ENCODE measurements at regions not wholly inside any gene's neighbourhood (a gene's known extent, or its start where the extent isn't known, plus 50 kb on each side); places are given as distances from the start of the nearest gene placed in this dataset.

DNA sequence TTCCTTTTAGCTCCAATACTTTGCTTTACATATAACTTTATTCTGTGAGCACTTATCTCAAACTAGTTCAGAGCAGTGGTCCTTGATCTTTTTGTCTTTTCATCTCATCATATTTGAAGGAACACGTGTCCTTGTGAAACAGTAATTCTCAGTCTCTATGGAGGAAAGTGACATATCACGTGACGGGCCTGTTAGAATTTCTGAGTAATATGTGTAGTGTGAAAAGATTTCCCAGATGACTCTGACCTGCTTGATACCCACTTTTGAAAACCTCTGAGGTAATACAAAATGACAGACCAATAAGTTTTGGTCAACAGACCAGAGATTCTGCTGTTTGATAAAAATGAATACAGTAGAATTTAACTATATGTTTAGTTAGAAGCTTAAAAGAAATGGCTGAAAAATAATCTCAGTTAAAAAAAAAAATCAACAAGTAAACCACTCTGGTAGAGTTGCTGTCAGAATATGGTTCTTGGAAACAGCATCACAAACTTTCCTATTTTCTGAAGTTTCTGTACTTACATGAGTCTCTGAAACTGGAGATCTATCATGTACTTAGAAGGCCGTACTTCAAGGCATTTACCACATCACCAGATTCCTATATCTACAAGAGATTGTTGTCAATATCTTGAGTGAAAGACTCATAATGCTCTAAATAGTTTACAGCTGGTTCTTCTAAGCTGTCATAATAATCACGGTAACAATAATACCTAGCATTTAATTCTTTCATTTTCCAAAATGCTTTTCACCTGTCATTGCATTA lies 590.2 kb upstream of the TBL1XR1 start:
- Histone ChIP-seq H4K20me1 (ENCODE audit: insufficient read depth, low read length) (no peaks in the 10 kb centered on the region), H3K9me3 (replicated peaks; ENCODE audit: insufficient read depth, low read length) (no peaks in the 10 kb centered on the region), H3F3A (ENCODE audit: insufficient read depth, low read length) (no peaks in the 10 kb centered on the region), H3K9ac (ENCODE audit: low read length) (no peak overlapping the region), H2AFZ (ENCODE audit: low read length) (no peak overlapping the region), H3K36me3 (replicated peaks; ENCODE audit: insufficient read depth, low read length) (no peaks in the 10 kb centered on the region), H3K9me2 (replicated peaks; ENCODE audit: insufficient read depth, low read length) (no peaks in the 10 kb centered on the region), H3K4me2 (ENCODE audit: low read depth, low read length) (no peak overlapping the region), H3K79me2 (ENCODE audit: low read length) (no peaks in the 10 kb centered on the region), H3K27ac (ENCODE audit: low read length) (no peak overlapping the region), H3K4me3 (ENCODE audit: low read length) (no peak overlapping the region), H3K4me1 (ENCODE audit: low read length) (no peaks in the 10 kb centered on the region), H3K27me3 (replicated peaks; ENCODE audit: insufficient read depth, low read length) (no peaks in the 10 kb centered on the region)
- no peak for TF ChIP-seq EZH2 (optimal IDR thresholded peaks at IDR 0.05; ENCODE audit: low read depth, low read length)
- TF ChIP-seq, protein P1, sequence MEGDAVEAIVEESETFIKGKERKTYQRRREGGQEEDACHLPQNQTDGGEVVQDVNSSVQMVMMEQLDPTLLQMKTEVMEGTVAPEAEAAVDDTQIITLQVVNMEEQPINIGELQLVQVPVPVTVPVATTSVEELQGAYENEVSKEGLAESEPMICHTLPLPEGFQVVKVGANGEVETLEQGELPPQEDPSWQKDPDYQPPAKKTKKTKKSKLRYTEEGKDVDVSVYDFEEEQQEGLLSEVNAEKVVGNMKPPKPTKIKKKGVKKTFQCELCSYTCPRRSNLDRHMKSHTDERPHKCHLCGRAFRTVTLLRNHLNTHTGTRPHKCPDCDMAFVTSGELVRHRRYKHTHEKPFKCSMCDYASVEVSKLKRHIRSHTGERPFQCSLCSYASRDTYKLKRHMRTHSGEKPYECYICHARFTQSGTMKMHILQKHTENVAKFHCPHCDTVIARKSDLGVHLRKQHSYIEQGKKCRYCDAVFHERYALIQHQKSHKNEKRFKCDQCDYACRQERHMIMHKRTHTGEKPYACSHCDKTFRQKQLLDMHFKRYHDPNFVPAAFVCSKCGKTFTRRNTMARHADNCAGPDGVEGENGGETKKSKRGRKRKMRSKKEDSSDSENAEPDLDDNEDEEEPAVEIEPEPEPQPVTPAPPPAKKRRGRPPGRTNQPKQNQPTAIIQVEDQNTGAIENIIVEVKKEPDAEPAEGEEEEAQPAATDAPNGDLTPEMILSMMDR (IDR thresholded peaks at IDR 0.05; ENCODE audit: low read length), result no peak
- TF ChIP-seq EZH2phosphoT487 (IDR thresholded peaks at IDR 0.05; ENCODE audit: low read length), result no peak
- DNase-seq, result no peak

GRCh38 chr3:177789500-177789899 lies 592.2 kb upstream of the TBL1XR1 start:
- DNase-seq, result no peak
- Histone ChIP-seq H3K27ac (ENCODE audit: low read length) (no peak overlapping the region), H2AFZ (ENCODE audit: low read length) (no peak overlapping the region), H3K79me2 (ENCODE audit: low read length) (no peaks in the 10 kb centered on the region), H3K9me3 (replicated peaks; ENCODE audit: insufficient read depth, low read length) (no peaks in the 10 kb centered on the region), H3K27me3 (replicated peaks; ENCODE audit: insufficient read depth, low read length) (no peaks in the 10 kb centered on the region), H3K4me2 (ENCODE audit: low read depth, low read length) (no peak overlapping the region), H3F3A (ENCODE audit: insufficient read depth, low read length) (no peaks in the 10 kb centered on the region), H4K20me1 (ENCODE audit: insufficient read depth, low read length) (no peaks in the 10 kb centered on the region), H3K4me3 (ENCODE audit: low read length) (no peak overlapping the region), H3K36me3 (replicated peaks; ENCODE audit: insufficient read depth, low read length) (no peaks in the 10 kb centered on the region), H3K4me1 (ENCODE audit: low read length) (no peaks in the 10 kb centered on the region), H3K9me2 (replicated peaks; ENCODE audit: insufficient read depth, low read length) (no peaks in the 10 kb centered on the region), H3K9ac (ENCODE audit: low read length) (no peak overlapping the region)
- TF ChIP-seq EZH2phosphoT487 (IDR thresholded peaks at IDR 0.05; ENCODE audit: low read length), result no peak
- no peak for TF ChIP-seq EZH2 (optimal IDR thresholded peaks at IDR 0.05; ENCODE audit: low read depth, low read length)
- TF ChIP-seq, protein P1 (IDR thresholded peaks at IDR 0.05; ENCODE audit: low read length), result no peak

GRCh38 chr3:177792311-177793030 lies 595.2 kb upstream of the TBL1XR1 start:
- Histone ChIP-seq H3K9me2 (replicated peaks; ENCODE audit: insufficient read depth, low read length) (no peaks in the 10 kb centered on the region), H3K79me2 (ENCODE audit: low read length) (no peaks in the 10 kb centered on the region), H3K36me3 (replicated peaks; ENCODE audit: insufficient read depth, low read length) (no peaks in the 10 kb centered on the region), H3F3A (ENCODE audit: insufficient read depth, low read length) (no peaks in the 10 kb centered on the region), H3K9ac (ENCODE audit: low read length) (no peak overlapping the region), H3K27ac (ENCODE audit: low read length) (no peak overlapping the region), H3K4me1 (ENCODE audit: low read length) (no peaks in the 10 kb centered on the region), H2AFZ (ENCODE audit: low read length) (no peak overlapping the region), H3K9me3 (replicated peaks; ENCODE audit: insufficient read depth, low read length) (no peaks in the 10 kb centered on the region), H3K4me2 (ENCODE audit: low read depth, low read length) (no peak overlapping the region), H3K27me3 (replicated peaks; ENCODE audit: insufficient read depth, low read length) (no peaks in the 10 kb centered on the region), H4K20me1 (ENCODE audit: insufficient read depth, low read length) (no peaks in the 10 kb centered on the region), H3K4me3 (ENCODE audit: low read length) (no peak overlapping the region)
- DNase-seq, result no peak
- TF ChIP-seq EZH2phosphoT487 (IDR thresholded peaks at IDR 0.05; ENCODE audit: low read length) (no peak), EZH2 (optimal IDR thresholded peaks at IDR 0.05; ENCODE audit: low read depth, low read length) (no peak)
- TF ChIP-seq, protein P1 (IDR thresholded peaks at IDR 0.05; ENCODE audit: low read length), result no peak

Measured in MM.1S (cell line).